ENCODE measurements at regions not wholly inside any gene's neighbourhood (a gene's known extent, or its start where the extent isn't known, plus 50 kb on each side); places are given as distances from the start of the nearest gene placed in this dataset.

DNA sequence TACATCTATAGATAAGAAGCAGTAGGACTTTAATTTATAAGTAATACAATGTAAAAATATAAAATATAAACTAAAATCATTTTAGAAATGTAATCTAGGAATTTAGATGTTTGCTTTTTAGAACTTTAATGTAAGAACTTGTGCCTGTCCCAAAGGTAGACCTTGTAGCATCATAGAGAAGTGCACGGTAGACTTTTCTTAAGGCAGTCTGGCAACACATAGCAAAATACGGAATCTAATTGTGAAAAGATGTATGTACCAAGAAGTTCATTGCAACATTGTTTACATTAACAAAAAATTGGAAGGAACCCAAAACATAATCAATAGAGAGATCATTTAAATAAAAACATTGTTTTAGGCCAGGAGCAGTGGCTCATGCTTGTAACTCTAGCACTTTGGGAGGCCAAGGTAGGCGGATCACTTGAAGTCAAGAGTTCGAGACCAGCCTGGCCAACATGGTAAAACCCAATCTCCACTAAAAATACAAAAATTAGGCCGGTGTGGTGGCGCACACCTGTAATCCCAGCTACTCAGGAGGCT, 84.6 kb upstream of the SMIM15 start:
- TF ChIP-seq TCF7L2 (IDR thresholded peaks at IDR 0.05; ENCODE audit: low read depth, low read length) (no peak), POLR2AphosphoS5 (IDR thresholded peaks at IDR 0.05; ENCODE audit: low read depth, low read length) (no peak), SIN3A (IDR thresholded peaks at IDR 0.05; ENCODE audit: borderline replicate concordance, insufficient read depth, low read depth, low read length) (no peak), REST (IDR thresholded peaks at IDR 0.05; ENCODE audit: insufficient read depth in 1 of 2, low read depth in 2 of 2, low read length in 1 of 2) (no peak)
- TF ChIP-seq, protein P1, sequence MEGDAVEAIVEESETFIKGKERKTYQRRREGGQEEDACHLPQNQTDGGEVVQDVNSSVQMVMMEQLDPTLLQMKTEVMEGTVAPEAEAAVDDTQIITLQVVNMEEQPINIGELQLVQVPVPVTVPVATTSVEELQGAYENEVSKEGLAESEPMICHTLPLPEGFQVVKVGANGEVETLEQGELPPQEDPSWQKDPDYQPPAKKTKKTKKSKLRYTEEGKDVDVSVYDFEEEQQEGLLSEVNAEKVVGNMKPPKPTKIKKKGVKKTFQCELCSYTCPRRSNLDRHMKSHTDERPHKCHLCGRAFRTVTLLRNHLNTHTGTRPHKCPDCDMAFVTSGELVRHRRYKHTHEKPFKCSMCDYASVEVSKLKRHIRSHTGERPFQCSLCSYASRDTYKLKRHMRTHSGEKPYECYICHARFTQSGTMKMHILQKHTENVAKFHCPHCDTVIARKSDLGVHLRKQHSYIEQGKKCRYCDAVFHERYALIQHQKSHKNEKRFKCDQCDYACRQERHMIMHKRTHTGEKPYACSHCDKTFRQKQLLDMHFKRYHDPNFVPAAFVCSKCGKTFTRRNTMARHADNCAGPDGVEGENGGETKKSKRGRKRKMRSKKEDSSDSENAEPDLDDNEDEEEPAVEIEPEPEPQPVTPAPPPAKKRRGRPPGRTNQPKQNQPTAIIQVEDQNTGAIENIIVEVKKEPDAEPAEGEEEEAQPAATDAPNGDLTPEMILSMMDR (IDR thresholded peaks at IDR 0.05): no peak
- intact Hi-C loops (cut with micrococcal nuclease; ENCODE audit: unreplicated experiment) (no loop called here), in situ Hi-C loops (cut with HindIII; ENCODE audit: low pct_unique_long_range_greater_than_20kb, low sequenced_read_pairs) (no loop called here)
- Histone ChIP-seq H3K36me3 (ENCODE audit: control insufficient read depth, insufficient read depth, low read length) (no peaks in the 10 kb centered on the region), H3K4me1 (ENCODE audit: control insufficient read depth, insufficient read depth, low read length) (0 out of 2 replicates have a peak, but pooled peaks cover 2% of the 10 kb centered on the region), H3K9me3 (ENCODE audit: control insufficient read depth, insufficient read depth, low read depth, low read length) (no peaks in the 10 kb centered on the region), H3K27ac (ENCODE audit: low read length) (no peak overlapping the region), H3K27me3 (ENCODE audit: control insufficient read depth, insufficient read depth, low read length) (no peaks in the 10 kb centered on the region), H3K4me3 (ENCODE audit: low read depth in 2 of 2, low read length in 2 of 2) (no peak overlapping the region)
- ATAC-seq (no peak), DNase-seq (ENCODE audit: low read depth, low spot score) (no peak)
- ChIA-PET POLR2A (no interaction called here), CTCF (no interaction called here)
- no TSS peak for BruUV-seq (replicated peaks)

GRCh38 chr5:61251874-61252642, 80.0 kb upstream of the ZSWIM6 start:
- no peak for ATAC-seq

More at GRCh38 chr5:61251874-61252642, 80.0 kb upstream of the ZSWIM6 start:
- CTCF ChIA-PET: no interaction called here
- BruUV-seq (replicated peaks): no TSS peak
- H3K4me3 ChIP-seq (ENCODE audit: low read depth in 2 of 2, low read length in 2 of 2): no peak overlapping the region
- POLR2A ChIA-PET: no interaction called here
- H3K36me3 ChIP-seq (ENCODE audit: control insufficient read depth, insufficient read depth, low read length): no peaks in the 10 kb centered on the region
- H3K9me3 ChIP-seq (ENCODE audit: control insufficient read depth, insufficient read depth, low read depth, low read length): no peaks in the 10 kb centered on the region
- TF ChIP-seq POLR2AphosphoS5 (IDR thresholded peaks at IDR 0.05; ENCODE audit: low read depth, low read length) (no peak), REST (IDR thresholded peaks at IDR 0.05; ENCODE audit: insufficient read depth in 1 of 2, low read depth in 2 of 2, low read length in 1 of 2) (no peak), TCF7L2 (IDR thresholded peaks at IDR 0.05; ENCODE audit: low read depth, low read length) (no peak), SIN3A (IDR thresholded peaks at IDR 0.05; ENCODE audit: borderline replicate concordance, insufficient read depth, low read depth, low read length) (no peak)
- TF ChIP-seq, protein P1 (IDR thresholded peaks at IDR 0.05): no peak
- no peak for DNase-seq (ENCODE audit: low read depth, low spot score)
- intact Hi-C loops (cut with micrococcal nuclease; ENCODE audit: unreplicated experiment) (no loop called here), in situ Hi-C loops (cut with HindIII; ENCODE audit: low pct_unique_long_range_greater_than_20kb, low sequenced_read_pairs) (no loop called here)
- H3K4me1 ChIP-seq (ENCODE audit: control insufficient read depth, insufficient read depth, low read length): no peaks in the 10 kb centered on the region
- H3K27ac ChIP-seq (ENCODE audit: low read length): no peak overlapping the region
- no peaks in the 10 kb centered on the region for H3K27me3 ChIP-seq (ENCODE audit: control insufficient read depth, insufficient read depth, low read length)
